HUES6 (cell line): ENCODE measurements at regions not wholly inside any gene's neighbourhood (a gene's known extent, or its start where the extent isn't known, plus 50 kb on each side); places are given as distances from the start of the nearest gene placed in this dataset.

Experiments
- H3K27ac ChIP-seq: 2 replicates; pipeline ENCODE4 v1.7.0; 2013; ENCODE audit warnings: low read depth, mild to moderate bottlenecking, low read length, inconsistent platforms
- H3K27me3 ChIP-seq: 2 replicates; pipeline ENCODE4 v1.6.1; 2013; ENCODE audit warnings: low read length; ENCODE audit not compliant: control insufficient read depth, insufficient read depth
- H3K36me3 ChIP-seq: 2 replicates; pipeline ENCODE4 v1.6.1; 2013; ENCODE audit warnings: low read length; ENCODE audit not compliant: control insufficient read depth, insufficient read depth
- H3K4me1 ChIP-seq: 2 replicates; pipeline ENCODE4 v1.6.1; 2013; ENCODE audit warnings: low read length; ENCODE audit not compliant: control insufficient read depth, insufficient read depth
- H3K4me3 ChIP-seq: 2 replicates; pipeline ENCODE4 v1.5.1; 2013; ENCODE audit warnings: low read depth, low read length
- H3K9ac ChIP-seq: one replicate; pipeline ENCODE4 v1.6.1; 2013; ENCODE audit warnings: mild to moderate bottlenecking, low read length
- H3K9me3 ChIP-seq: 2 replicates; pipeline ENCODE4 v1.6.1; 2013; ENCODE audit warnings: low read depth, low read length; ENCODE audit not compliant: control insufficient read depth, insufficient read depth

- Histone ChIP-seq H3K36me3 (no peaks in the 10 kb centered on the region), H3K27ac (no peak overlapping the region), H3K27me3 (no peaks in the 10 kb centered on the region), H3K9me3 (no peaks in the 10 kb centered on the region), H3K4me3 (no peak overlapping the region), H3K9ac (no peak overlapping the region), H3K4me1 (no peaks in the 10 kb centered on the region)
Observed at GRCh38 chr2:186241874-186242273, 244.2 kb upstream of the ZC3H15 start.

DNA sequence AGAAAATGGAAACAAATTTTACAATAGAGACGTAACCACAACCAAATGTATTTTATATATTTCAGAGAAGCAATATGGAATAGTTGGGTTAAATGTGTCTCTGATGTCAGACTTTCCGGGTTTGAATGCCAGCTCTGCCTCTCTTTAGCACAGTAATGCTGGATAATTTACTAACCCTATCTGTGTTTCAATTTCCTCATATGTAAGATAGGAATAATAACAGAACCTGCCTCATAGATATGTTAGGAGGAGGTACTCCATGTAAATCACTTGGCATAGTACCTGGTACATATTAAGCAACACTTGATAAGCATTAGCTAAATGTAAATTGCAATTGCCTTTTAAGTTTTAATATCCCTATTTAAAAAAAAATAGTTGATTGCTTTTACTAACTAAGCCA lies 231.3 kb upstream of the ZC3H15 start:
- H3K36me3 ChIP-seq, result no peaks in the 10 kb centered on the region

GRCh38 chr2:186255823-186256222 lies 230.2 kb upstream of the ZC3H15 start:
- no peak overlapping the region for H3K4me3 ChIP-seq
- H3K9me3 ChIP-seq, result no peaks in the 10 kb centered on the region
- no peak overlapping the region for H3K9ac ChIP-seq
- no peaks in the 10 kb centered on the region for H3K27me3 ChIP-seq
- H3K27ac ChIP-seq, result no peak overlapping the region
- no peaks in the 10 kb centered on the region for H3K36me3 ChIP-seq
- H3K4me1 ChIP-seq, result peaks cover 9% of the 10 kb centered on the region; the same call in 1 of the 2 replicates

More for the DNA sequence above, 231.3 kb upstream of the ZC3H15 start:
- Histone ChIP-seq H3K9me3 (no peaks in the 10 kb centered on the region), H3K27ac (no peak overlapping the region), H3K4me3 (no peak overlapping the region), H3K4me1 (peaks cover 9% of the 10 kb centered on the region; the same call in 1 of the 2 replicates), H3K9ac (no peak overlapping the region), H3K27me3 (no peaks in the 10 kb centered on the region)

DNA sequence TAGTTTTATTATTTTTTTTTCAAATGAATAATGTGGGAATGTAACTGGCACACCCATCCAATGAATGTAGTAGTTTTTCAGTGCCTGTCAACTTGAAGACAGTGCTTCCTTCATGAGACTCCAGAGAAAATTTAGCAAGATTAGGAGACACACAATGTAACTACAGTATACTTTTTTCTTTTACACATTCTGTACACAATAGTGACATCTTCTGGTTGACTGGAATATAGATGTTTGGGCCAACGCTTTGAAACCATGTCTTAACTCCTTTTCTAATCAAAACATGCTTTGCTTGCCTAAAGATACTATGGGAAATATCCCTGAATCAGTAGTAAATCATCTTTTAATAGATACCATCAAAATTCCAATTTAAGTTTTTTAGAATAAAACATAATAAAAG lies 229.5 kb upstream of the ZC3H15 start:
- Histone ChIP-seq H3K4me3 (no peak overlapping the region), H3K27me3 (no peaks in the 10 kb centered on the region), H3K9me3 (no peaks in the 10 kb centered on the region), H3K27ac (no peak overlapping the region), H3K9ac (no peak overlapping the region), H3K4me1 (peaks cover 9% of the 10 kb centered on the region; the same call in 1 of the 2 replicates), H3K36me3 (no peaks in the 10 kb centered on the region)

DNA sequence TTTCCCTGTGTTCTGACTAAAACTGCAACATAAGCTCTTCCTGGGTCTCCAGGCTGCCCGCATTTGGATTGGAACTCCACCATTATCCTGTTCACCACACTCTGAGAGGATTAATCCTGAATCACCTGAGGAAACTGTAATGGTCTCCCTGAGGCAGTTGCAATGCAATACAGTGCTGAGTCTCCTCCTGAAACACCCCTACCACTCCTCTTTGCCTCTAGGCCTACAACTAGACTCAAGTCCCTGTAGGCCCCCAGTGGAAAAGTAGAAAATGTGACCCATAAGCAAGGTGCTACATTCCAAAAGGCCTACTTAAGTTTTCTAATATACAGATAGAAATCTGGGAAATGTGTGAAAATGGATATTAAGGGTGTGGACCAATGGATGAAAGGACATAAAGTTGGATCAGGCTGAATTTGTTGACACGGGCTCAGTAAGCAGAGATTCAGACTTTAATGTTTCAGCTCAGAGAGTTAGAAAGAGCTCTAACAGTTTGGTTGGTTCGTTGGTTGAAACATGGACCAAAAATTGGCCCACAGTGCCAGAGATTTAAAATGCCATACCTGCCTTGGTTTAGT lies 222.3 kb upstream of the ZC3H15 start:
- H3K27ac ChIP-seq, result no peak overlapping the region
- no peak overlapping the region for H3K4me3 ChIP-seq
- H3K27me3 ChIP-seq, result no peaks in the 10 kb centered on the region
- H3K9me3 ChIP-seq, result peaks cover 4% of the 10 kb centered on the region; the same call in 1 of the 2 replicates
- H3K4me1 ChIP-seq, result no peaks in the 10 kb centered on the region
- H3K36me3 ChIP-seq, result no peaks in the 10 kb centered on the region
- H3K9ac ChIP-seq, result no peak overlapping the region

GRCh38 chr2:186269536-186269935 lies 216.5 kb upstream of the ZC3H15 start:
- no peak overlapping the region for H3K27ac ChIP-seq
- no peaks in the 10 kb centered on the region for H3K4me1 ChIP-seq
- no peaks in the 10 kb centered on the region for H3K36me3 ChIP-seq
- H3K4me3 ChIP-seq, result no peak overlapping the region
- H3K27me3 ChIP-seq, result no peaks in the 10 kb centered on the region
- peaks cover 6% of the 10 kb centered on the region; the same call in 1 of the 2 replicates for H3K9me3 ChIP-seq
- no peak overlapping the region for H3K9ac ChIP-seq

GRCh38 chr2:186273953-186274352 lies 212.1 kb upstream of the ZC3H15 start:
- H3K4me1 ChIP-seq, result peaks cover 6% of the 10 kb centered on the region

GRCh38 chr2:186274936-186275575 lies 211.0 kb upstream of the ZC3H15 start:
- no peak overlapping the region for H3K27ac ChIP-seq
- 0 out of 2 replicates have a peak, but pooled peaks cover 2% of the 10 kb centered on the region for H3K9me3 ChIP-seq
- H3K36me3 ChIP-seq, result no peaks in the 10 kb centered on the region
- H3K4me3 ChIP-seq, result no peak overlapping the region
- H3K4me1 ChIP-seq, result peaks cover 6% of the 10 kb centered on the region
- no peak overlapping the region for H3K9ac ChIP-seq
- H3K27me3 ChIP-seq, result no peaks in the 10 kb centered on the region

More at GRCh38 chr2:186273953-186274352, 212.1 kb upstream of the ZC3H15 start:
- Histone ChIP-seq H3K27me3 (no peaks in the 10 kb centered on the region), H3K36me3 (no peaks in the 10 kb centered on the region), H3K4me3 (no peak overlapping the region), H3K9me3 (0 out of 2 replicates have a peak, but pooled peaks cover 2% of the 10 kb centered on the region), H3K27ac (no peak overlapping the region), H3K9ac (no peak overlapping the region)

GRCh38 chr2:186276909-186277308 lies 209.2 kb upstream of the ZC3H15 start:
- no peak overlapping the region for H3K9ac ChIP-seq
- no peaks in the 10 kb centered on the region for H3K36me3 ChIP-seq
- H3K9me3 ChIP-seq, result 0 out of 2 replicates have a peak, but pooled peaks cover 5% of the 10 kb centered on the region
- no peak overlapping the region for H3K27ac ChIP-seq
- no peaks in the 10 kb centered on the region for H3K27me3 ChIP-seq
- H3K4me1 ChIP-seq, result peaks cover 6% of the 10 kb centered on the region
- no peak overlapping the region for H3K4me3 ChIP-seq

GRCh38 chr2:186281726-186282125 lies 204.3 kb upstream of the ZC3H15 start:
- H3K27ac ChIP-seq, result no peak overlapping the region
- H3K36me3 ChIP-seq, result no peaks in the 10 kb centered on the region
- no peaks in the 10 kb centered on the region for H3K4me1 ChIP-seq
- no peak overlapping the region for H3K4me3 ChIP-seq
- 0 out of 2 replicates have a peak, but pooled peaks cover 3% of the 10 kb centered on the region for H3K9me3 ChIP-seq
- no peak overlapping the region for H3K9ac ChIP-seq
- H3K27me3 ChIP-seq, result no peaks in the 10 kb centered on the region

DNA sequence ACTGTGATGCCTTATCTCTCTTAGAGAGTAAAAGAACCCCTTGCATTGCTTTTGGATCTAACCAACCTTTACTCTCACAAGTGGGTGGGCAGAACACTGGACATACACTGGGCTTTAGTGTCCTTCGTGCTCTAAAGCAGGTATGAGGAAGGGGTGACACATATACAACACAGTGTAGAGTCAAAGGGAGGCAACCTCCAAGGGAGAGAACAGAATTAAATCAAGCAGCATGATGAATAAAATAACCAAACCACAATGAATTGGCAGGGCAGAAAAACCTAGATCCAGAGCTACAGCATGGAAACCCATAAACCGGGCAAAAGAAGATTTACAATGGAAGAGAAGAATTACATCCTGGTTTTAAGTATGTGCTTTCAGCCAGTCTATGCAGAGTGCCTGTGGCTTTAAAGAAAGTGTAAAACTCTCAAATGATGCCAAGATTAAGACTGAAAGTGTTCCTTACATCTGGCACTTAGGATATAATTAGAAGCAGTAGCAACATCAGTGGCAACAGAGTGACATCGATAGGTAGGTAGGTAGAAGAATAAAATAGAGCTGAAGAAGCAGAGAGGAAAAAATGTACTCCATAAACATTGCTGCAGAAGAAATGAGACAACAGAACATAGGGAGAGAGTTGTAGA lies 191.7 kb upstream of the ZC3H15 start:
- no peaks in the 10 kb centered on the region for H3K27me3 ChIP-seq
- no peaks in the 10 kb centered on the region for H3K9me3 ChIP-seq
- H3K4me3 ChIP-seq, result no peak overlapping the region
- no peaks in the 10 kb centered on the region for H3K36me3 ChIP-seq
- no peak overlapping the region for H3K27ac ChIP-seq
- no peaks in the 10 kb centered on the region for H3K4me1 ChIP-seq
- H3K9ac ChIP-seq, result no peak overlapping the region
